ENCODE measurements at regions not wholly inside any gene's neighbourhood (a gene's known extent, or its start where the extent isn't known, plus 50 kb on each side); places are given as distances from the start of the nearest gene placed in this dataset.

DNA sequence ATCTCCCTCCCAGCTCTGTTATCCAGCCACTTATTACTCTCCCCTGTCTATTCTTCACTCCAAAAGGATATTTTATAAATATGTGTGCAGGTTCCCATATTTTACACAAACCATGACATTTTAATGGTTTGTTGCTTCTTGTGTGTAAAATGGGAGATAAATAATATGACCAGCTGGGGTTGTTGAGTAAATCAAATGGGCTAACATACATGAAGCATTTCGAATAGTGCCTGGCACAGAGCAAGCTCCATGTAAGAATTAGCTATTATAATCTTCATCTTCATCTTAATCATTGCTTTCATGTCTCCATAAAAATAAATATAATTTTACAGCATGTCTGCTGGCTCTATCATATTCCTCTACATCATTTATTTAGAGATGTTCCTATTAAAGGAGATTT lies 283.1 kb downstream of the RAD51AP2 start:
- TF ChIP-seq, protein P1, sequence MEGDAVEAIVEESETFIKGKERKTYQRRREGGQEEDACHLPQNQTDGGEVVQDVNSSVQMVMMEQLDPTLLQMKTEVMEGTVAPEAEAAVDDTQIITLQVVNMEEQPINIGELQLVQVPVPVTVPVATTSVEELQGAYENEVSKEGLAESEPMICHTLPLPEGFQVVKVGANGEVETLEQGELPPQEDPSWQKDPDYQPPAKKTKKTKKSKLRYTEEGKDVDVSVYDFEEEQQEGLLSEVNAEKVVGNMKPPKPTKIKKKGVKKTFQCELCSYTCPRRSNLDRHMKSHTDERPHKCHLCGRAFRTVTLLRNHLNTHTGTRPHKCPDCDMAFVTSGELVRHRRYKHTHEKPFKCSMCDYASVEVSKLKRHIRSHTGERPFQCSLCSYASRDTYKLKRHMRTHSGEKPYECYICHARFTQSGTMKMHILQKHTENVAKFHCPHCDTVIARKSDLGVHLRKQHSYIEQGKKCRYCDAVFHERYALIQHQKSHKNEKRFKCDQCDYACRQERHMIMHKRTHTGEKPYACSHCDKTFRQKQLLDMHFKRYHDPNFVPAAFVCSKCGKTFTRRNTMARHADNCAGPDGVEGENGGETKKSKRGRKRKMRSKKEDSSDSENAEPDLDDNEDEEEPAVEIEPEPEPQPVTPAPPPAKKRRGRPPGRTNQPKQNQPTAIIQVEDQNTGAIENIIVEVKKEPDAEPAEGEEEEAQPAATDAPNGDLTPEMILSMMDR (IDR thresholded peaks at IDR 0.05; ENCODE audit: poor library complexity): no peak
- TF ChIP-seq EZH2 (IDR thresholded peaks at IDR 0.05; ENCODE audit: borderline replicate concordance) (no peak), EZH2phosphoT487 (IDR thresholded peaks at IDR 0.05; ENCODE audit: low read depth, severe bottlenecking, unreplicated experiment) (no peak)

Measured in hepatocyte (in vitro differentiated cells).